Hematopoietic multipotent progenitor cell treated with erythropoietin and hydrocortisone succinate and interleukin-3 and kit ligand, for 6 days (in vitro differentiated cells): ENCODE measurements at regions not wholly inside any gene's neighbourhood (a gene's known extent, or its start where the extent isn't known, plus 50 kb on each side); places are given as distances from the start of the nearest gene placed in this dataset.
A peak's percentile ranks its signal among the peaks of the same experiment; 100 is the strongest.

Experiments
- DNase-seq: peaks from one replicate; pipeline ENCODE4 v3.0.0-alpha.2; 2015

DNA sequence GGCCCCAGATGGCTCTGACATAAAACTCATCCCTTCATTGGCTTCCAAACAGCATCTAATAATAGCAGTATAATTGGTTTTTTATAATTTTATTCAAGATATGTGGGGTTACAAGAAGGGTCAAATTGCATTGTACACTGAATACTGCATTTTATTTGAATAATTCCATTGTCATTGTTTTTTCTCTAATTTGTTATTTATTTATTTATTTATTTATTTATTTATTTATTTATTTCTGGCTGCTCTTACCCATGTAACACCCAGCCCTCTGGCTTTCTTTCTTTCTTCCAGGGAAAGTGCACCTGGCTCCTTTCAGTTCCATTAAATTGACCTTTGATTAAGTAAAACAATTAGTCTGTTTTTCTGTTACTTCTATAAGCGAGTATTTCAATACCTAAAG, 210.1 kb downstream of the CDH9 start:
- DNase-seq: no peak

DNA sequence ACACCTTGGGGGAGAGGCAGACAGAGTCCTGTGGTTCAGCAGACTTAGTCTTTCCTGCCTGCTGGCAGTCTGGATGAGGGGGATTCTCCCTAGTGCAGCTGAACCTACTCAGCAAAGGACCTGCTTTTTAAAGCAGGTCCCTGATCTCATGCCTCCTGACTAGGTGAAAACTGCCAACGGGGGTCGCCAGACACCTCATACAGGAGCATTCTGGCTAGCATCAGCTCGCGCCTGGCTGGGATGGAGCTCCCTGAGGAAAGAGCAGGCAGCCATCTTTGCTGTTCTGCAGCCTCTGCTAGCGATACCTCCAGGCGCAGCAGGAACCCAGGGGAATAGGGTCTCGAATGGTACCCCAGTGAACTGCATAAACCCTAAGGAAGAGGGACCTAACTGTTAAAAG, 225.2 kb downstream of the CDH9 start:
- DNase-seq: no peak

DNA sequence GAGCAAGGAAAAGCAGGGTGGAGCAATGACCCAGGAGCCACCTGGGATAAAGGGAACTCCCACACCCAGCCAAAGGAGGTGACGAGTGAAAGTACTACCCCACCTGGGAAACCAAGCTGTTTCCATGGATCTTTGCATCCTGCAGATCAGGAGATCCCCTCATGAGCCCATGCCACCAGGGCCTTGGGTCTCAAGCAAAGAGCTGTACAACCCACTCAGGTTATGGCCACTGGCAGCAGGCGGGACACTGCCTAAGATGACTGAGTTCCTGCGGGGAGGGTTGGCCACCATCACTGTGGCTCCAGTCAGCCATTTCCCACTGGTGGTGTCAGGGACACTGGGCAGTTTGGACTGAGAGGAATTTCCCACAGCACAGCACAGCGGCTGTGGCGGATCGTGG, 225.7 kb downstream of the CDH9 start:
- no peak for DNase-seq

DNA sequence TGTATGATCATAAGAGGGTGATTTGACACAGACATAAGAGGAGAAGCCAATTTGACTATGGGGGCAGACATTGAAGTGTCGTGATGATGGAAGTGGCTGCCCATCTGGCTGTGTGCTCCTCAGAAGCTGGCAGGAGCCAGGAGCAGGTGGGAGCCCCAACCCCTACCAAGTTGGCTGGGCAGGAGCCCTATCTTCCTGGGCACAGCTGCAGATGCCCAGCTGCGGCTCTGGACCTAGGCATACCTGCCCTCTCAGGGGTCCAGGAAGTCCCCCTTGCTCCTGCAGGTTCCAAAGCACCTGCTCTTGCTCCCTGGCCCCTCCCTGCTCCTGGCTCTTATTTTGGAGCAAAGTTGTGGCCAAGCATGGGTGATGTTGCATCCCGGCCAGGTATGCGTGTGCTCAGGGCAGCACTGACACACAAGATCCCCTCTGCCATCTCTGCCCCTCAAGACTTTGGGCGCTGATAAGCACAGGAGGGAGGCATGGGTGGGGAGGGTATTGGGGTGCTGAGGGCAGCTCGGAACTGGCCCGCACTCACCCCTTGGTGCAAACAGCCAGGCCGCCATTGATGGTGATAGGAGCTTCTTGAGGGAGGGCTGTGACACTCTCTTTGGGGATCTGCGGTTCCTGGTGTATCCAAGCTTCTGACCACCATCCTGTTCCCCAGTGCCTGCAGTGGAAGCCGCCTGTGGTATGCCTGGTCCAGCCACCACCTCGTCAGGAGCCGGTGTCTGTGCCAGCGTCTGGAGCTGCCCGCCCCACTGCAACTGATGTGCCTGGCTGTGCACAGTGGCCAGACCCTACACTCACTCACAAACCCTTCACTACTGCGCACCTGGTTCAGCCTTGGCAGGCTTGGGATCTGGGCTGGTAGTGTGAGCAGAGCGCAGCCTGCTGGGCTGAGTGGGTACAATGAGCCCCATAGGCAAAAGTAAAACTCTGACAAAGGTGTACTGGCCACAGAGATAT, 230.9 kb downstream of the CDH9 start:
- DNase-seq: no peak

DNA sequence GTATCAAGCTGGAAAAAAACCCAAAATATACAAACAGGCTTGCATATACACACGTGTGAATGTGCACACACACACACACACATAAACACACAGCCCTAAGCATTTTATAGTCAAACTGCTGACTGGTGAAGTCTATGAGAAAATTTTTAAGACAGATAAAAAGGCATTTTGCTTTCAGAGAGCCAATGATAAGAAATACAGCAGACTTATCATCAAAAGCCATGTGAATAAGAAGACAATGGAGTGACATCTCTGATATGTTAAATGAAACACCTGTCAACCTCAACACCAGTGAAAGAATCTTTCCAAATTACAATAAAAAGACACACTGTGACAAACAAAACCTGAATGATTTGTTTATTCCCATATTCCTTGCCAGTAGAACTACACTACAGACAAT, 233.3 kb downstream of the CDH9 start:
- DNase-seq: no peak

DNA sequence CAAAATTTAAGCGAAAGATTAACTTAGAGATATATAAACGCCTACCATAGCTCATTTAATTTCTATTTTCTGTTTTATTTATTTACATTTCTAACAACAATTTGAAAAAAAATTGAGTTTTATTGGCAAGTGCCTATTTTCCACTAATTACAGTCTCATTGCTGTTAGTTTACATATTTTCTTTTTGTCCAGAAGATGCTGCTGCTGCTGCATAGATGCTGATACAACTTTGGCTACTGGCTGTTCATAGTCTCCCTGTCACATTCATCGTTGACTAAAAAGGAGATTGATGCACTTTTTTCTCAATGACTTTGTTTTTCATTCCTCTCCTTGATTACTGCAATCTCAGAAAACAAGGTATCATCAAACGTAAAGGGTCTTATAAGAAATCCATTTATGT, 235.4 kb downstream of the CDH9 start:
- no peak for DNase-seq

DNA sequence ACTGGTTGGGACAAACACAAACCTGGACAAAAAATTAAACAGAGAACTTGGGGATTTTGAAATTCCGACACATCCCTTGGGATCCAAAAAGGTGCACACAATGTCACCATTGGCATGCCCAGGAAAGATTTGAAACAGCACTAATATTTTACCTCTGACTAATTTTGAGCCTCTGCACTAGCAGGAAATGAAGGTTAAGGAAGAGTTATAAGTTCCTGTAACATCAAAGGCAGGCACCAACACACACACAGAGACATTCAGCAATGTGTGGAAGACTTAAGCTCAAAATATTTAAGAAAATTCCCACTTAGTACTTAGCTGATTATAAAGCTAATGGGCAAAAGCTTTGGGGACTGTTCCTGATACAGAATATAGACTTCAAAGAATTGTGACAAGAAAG, 247.0 kb downstream of the CDH9 start:
- no peak for DNase-seq

DNA sequence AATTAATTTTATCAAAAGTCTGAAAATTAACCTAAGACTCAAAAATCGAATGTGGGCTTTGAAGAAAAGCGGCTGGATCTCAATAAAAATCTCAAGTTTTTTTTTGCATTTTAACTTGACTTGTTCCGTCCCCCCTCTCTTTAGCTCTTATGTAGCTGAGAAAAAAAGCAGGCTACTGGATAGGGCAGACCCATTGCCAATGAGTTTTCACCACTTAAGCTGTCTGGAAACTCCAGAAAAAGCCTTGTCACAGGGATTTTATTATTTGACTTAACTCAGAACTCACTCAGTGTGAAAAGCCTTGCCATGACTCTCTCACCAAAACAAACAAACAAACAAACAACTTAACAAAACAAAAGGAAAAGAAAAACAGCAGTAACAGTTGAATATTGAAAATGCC, 247.4 kb downstream of the CDH9 start:
- DNase-seq: no peak

DNA sequence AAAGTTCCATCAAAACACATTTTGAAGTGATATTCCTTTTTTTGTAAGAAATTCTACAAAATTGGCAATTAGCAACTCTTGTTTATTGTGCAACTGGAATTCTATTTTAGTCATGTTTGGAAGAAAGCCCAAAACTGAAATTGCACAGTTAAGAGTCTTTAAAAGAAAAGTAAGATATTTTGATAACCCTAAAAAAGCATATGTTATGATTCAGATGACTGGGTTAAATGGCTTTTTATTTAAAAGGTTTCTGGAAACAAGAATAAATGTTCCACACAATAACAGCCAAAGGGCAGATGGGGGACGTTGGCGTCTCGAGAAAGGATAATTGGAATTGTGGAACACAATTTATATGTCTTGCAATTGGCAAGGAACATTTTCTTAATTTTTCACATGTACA, 275.2 kb downstream of the CDH9 start:
- no peak for DNase-seq

DNA sequence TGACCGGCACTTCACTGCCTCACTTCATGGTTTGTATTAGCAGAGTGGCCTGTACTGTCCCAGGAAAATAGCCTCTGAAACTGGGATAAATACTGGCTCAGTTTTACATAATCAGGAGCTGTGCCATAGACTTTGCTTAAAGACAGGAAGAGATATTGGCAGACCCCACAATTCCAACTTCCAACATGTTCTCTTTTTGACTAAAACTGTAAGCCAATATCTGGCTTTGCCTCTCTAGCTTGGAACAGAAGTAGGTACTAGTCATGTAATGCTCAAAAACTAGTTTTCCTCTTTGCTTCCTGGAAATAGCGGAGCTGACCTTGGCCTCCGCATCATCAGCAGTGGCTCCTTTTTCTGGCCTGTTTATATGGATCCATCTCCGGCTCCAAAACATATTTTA, 276.9 kb downstream of the CDH9 start:
- DNase-seq: no peak

DNA sequence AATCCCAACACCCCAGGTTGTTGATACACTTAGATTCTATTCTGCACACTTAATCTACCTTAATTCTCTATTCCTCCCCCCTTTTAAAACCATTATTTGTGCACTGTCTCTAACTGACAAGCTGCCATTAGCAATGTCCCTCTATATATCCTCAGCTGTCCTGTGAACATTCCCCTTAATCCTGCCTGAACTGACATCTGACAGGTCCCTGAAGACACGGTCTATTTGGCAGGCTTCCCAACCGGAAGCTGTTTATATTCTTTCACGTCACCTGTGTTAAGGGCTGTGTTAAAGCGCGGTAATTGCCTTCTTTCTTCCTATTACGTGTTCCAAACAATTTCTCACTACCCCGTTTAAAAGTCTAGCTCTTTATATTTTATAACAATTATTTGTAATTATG, 277.3 kb downstream of the CDH9 start:
- DNase-seq: no peak

DNA sequence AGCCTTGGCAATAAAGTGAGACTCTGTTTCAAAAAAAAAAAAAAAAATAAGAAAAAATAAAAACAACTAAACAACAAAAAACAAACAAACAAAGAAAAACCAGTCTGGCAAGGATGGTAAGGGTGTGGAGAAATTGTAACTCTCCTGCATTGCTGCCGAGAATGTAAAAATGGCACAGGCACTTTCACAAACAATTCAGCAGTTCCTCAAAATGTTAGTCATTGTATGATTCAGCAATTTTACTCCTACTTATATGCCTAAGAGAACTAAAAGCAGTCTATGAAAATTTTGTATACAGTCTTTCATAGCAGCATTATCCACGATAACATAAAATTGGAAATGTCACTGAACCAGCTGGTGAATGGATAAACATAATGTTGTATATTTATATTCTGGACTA, 280.4 kb downstream of the CDH9 start:
- DNase-seq: peak; percentile 47

DNA sequence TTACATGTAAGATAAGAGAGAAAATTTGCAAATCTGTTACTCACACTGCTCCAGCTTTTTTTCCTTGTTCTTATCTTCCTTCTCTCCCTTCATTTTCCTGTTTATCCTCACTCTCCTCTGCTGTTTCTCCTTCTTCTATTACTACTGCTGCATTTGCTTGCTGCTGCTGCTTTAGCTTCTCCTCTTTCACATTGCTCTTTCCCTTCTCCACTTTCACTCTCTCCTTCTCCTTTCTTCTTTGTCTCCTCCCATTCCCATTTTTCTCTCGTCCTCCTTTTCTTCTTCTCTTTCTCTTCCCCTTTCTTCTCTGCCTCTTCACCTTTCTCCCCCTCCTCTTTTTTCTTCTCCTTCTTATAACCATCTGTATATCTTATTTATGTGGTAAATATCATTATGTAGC, 288.6 kb downstream of the CDH9 start:
- DNase-seq: no peak

DNA sequence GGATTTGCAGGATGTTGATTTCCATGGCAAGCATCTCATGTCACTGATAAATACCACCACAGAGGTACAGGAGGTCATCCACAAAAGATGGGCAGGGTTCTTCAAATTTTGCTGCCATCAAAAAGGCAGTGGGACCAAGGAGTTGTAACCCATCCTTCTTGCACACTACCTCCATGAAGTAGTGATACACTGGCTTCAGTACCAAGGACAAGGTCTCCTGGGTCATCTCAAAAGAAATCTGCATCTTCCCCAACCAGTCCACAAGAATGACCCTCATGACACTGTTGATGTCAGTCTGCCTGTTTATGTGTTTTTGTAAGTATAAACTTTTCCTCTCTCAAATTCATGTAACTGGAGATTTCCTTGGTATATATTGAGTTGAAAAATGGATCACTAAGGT, 298.2 kb downstream of the CDH9 start:
- DNase-seq: no peak

DNA sequence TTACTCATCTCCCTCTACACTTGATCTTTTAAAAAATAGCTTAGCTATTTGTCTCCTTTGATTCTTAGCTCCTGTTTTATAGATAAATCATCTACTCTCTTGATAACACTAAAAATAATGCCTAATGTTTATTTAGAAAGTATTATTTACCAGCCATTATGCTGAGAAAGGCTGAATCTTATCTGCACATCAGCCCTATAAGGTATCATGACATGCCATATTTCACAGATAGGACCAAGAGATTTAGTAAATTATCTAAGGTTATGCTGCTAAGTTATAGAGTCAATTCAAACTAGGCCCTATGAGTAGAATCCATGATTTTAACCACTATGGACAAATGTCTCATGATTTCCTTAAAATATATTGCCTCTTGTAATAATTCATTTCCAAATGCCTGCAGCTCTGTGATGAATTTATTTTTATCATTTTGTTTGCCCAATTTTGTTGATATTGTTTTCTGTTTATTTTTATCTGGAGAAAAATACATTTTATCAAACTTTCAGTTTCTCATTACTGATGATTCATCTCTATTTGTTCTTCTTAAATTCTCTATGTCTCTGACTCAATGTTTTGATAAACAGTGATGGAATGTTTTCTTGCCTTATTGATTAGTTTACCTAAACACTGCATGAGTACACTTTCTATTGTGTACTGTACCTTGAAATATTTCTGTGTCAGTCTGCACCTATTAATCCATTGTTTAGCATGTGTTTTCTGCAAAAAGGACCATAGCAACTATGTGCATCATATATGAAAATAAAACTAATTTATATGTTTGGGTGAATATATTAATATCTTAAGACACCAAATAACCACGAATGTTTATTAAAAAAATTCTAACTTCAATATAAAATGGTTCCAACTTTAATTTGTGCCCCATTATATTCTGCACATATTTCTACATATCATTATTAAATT, 300.8 kb downstream of the CDH9 start:
- no peak for DNase-seq

DNA sequence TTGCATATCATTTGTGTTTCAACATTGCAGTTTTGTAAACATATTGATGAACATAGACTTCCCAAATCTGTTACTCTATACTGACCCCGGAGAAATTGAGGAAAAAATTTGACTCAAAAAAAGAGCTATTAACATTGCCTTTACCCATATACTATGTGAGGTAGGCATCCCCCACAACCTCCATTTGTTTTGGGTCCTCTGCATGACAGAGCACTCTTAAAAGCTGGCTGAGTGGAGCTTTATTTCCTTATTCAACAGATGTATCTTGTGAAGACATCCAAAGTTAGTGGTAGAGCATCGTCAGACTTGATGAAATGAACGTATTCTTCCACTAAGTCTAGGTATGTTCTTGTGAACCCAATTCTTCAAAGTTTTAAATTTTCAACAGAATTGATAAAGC, 310.5 kb downstream of the CDH9 start:
- DNase-seq: no peak

DNA sequence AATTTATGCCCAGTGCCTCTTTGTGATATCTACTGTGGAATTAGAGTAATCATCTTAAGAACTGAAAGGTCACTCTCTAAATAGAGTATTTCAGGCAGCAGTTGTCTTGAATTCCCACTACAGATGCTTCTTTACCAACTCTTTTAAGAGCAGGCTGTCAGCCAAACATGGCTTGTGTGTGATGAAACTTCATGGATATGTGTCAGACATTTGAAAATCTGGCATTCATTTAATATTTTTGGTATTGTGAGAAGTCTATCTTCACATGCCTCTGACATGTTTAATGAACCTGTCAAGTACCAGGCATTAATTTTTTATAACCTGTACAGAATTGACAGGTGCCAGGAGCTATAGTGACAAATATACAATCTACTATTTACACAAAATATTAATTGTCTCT, 318.6 kb downstream of the CDH9 start:
- DNase-seq: no peak

DNA sequence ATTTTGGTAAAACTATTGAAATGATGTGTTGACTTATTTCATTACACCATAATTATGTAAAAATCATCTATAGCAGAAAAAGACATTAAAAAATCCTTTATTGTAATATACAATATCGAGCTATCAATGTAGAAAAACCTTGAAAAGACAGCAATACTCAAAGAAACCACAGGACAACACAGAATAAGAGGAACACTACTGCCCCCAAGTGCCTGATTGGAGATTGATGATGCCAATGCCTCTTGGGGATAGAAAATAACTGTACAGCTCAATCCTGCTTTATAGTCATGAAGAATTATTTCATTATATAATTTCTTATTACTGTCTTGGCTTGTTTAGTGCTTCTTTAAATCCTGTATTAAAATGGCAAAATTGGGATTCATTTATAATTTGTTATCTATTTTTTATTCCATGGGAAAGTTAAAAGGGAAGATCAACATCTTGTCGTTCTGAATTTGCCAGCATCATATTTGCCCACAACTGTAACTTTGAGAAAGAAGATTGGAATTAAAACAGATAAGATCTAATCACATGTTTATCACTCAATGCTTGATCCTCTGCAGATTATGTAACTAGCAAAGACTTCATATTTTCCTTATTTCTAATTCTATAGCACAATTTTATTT, 337.5 kb downstream of the CDH9 start:
- peak; percentile 75 for DNase-seq

DNA sequence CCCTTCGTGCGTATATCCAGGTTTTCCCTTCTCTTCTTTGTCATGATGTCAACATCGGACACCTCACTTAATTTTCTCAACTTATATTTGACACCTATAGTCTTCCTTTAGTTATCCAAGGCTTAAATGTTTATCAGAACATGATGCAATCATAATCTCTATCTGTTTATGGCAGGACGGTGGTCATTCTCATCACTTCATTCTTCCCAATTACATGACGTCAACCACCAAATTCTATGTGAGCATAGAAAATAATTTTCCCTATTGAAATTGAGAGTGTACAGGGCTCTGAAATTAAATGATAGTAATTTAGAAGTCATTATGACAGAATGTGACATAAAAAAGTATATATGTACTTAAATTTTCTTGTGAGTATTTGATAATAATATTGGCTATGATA, 345.4 kb downstream of the CDH9 start:
- no peak for DNase-seq

DNA sequence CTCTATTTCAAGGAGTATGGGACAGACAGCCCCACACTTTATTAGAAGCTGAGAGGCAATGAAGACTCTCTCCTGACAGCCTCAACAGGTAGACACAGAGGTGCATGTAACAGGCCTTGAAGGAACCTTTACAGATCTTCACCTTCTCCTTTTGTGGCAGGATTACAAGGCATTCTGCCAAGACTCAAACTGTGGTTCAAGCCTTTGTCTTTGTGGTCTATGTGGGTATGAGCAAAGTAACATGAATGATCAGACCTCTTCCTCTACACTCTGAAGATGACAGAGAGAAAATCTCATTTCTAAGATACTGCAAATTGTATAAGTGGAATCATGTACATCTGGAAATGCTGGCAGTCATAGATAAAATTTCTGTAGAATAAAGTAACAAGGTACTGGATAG, 346.9 kb downstream of the CDH9 start:
- peak; percentile 1 for DNase-seq

DNA sequence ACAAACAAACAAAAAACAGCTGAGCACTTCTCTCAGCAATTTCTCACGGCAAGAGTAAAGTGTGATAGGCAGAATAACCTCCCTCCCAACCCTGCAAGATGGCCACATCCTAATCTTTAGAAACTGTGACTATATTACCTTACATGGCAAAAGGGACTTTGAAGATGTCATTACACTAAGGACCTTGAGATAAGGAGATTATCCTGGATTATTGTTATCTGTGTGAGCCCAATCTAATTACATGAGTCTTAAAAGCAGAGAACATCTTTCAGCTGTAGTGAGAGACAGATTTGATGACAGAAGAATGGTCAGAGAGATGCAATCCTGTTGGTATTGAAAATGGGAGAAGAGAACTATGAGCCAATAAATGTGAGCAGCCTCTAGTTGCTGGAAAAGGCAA, 347.9 kb downstream of the CDH9 start:
- no peak for DNase-seq

DNA sequence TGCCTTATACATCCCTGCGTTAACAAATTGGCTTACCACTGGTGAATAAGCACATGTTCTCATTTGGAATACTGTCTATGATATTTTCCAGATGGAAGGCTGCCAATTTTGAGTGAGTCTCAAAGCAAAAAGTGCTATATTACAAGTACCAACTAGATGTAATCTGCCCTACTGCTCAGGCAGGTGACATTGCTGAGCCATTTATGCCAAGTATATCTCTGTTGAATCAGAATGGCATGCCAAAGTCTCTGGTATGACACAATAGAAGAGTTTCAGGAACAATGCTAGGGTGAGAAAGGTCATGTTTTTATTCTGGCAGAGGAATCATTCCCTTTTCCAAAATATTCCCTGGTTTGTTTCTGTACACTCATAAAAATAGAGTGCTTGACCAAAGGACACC, 356.5 kb downstream of the CDH9 start:
- DNase-seq: no peak

DNA sequence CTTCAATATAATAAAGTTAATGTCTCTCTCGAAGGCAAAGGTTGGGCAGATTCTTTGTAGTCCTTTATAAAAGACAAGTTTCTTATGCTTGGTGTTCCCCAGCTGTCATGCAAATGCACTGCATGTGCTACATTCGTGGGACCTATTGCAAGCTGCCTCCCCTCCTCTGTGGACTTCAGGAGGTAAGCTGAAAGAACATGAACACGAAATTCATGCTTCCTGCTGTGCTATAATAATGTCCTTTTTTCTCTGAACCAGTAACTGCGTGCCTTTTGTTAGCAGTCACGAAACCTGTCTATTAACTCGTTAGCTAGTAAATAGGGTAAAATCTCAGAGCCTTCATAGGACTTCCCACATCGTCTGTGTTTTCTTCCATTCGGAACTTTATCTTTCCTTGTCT, 363.5 kb downstream of the CDH9 start:
- DNase-seq: no peak

DNA sequence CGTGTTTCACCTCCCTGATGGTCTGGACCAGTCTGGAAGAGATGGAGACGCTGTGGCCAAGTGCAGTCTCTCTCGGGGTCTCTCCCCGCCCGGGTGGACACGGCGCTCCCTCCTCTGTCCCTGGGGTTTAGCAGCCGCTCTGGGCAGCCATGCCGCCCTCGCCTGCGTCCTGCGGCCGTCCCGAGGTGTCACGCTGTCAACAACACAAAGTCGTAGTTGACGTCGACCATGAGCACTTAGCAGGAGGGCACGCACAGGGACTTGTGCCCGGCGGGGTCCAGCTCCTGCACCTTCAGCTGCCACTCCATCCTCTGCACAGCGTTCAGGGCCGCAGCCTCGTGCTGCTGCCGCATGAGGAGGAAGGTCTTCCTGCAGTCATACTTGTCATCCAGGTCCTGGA, 368.9 kb downstream of the CDH9 start:
- no peak for DNase-seq
